HG02884 (cell line): ENCODE measurements at regions not wholly inside any gene's neighbourhood (a gene's known extent, or its start where the extent isn't known, plus 50 kb on each side); places are given as distances from the start of the nearest gene placed in this dataset.
"Not testable (repeated sequence)": the region's sequence is repeated elsewhere in the genome, so short reads cannot be mapped to it uniquely, and the experiment has no call there.

Experiments used
- ATAC-seq: cut with Tn5 transposase; IDR thresholded peaks from one replicate; pipeline ENCODE4 v1.9.1; 2021; ENCODE audit warnings: mild to moderate bottlenecking, moderate library complexity; ENCODE audit not compliant: unreplicated experiment

DNA sequence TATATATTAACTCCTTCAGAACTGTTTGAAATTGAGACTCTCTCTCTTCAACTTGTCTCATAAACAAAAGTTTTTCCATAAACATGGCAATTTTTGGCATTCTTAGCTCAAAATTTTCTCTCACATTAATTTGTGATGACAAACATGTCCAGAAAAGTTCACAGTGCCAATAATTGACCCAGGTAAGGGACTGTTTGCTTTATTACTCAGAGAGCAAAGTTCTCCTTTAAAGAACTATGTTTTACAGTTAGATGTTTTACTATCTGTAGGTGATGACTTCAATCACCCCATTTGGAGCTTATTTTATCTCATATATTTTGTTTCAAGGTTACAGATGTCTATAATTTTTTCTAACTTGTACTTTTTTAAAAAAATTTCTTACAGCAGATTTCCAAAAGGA is 855.6 kb downstream of the SLC16A7 start:
- no peak for ATAC-seq

DNA sequence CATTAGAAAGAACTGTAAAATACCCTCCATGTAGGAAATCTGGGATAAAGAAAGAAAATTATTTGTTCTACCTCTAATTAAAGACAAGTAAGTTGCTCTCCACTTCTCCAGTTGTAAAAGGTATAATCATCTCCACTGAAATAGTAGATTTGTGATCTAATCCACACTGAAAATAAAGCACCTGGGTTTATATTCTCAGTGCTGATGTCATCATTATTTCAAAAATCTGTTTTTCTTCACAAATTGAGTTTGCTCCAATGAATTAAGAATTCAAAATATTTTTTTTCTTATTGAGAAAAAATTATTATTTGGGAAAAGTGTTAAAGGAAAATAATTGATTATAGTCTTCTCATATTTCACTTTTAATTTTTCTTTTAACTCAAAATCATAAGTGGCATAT is 869.2 kb downstream of the SLC16A7 start:
- ATAC-seq: no peak

DNA sequence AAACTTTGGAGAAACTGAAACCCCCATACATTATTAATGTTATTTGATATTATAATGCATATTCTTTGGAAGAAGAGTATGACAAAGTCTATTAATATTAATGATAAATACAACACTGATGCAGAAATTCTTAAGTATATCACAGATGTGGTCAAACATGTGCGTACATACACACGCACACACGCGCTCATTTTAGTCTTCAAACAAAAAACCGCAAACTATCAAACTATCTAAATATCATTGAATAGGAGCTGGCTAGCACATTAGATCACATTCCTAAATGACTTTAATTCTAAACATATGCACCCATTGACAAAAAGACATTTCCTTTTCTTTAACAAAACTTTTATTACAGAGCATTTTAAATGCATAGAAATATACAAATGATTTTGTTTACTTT is 872.7 kb downstream of the SLC16A7 start:
- ATAC-seq: no peak

DNA sequence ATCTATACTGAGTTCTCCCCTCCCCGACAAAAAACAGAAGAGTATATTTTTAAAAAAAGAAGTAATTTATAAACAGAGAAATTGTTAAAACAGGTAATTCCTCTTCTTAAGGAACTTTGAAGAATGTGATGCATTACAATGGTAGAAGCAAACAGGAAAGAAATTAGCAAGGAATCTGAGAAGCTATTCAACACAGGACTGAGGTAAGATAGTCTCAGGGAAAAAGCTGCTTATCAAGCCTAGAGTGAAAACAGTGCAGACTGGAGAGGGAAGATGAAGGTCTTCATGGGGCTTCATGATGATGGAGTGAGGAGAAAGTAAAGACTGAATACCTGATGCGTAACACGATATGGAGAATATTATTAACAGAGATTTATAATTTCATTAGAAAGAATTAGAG is 880.0 kb downstream of the SLC16A7 start:
- ATAC-seq: no peak

DNA sequence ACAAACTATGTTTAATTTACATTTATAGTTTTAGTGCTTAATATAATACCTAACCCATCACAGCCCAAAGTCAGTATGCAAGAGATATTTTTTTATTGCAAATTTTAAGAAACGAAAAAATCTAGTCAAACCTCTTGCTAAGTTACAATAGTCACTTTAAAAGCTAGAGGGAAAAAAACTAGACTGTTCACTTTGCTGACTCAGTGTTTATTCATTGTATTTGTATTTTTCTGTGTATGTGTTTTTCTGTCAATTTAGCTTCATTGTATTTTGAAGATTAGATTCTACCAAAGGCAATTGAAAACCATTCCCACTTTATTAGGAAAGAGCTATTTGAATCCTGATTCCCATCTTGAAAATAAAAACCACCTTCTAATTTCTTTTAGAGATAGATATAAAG is 891.5 kb downstream of the SLC16A7 start:
- ATAC-seq: no peak

DNA sequence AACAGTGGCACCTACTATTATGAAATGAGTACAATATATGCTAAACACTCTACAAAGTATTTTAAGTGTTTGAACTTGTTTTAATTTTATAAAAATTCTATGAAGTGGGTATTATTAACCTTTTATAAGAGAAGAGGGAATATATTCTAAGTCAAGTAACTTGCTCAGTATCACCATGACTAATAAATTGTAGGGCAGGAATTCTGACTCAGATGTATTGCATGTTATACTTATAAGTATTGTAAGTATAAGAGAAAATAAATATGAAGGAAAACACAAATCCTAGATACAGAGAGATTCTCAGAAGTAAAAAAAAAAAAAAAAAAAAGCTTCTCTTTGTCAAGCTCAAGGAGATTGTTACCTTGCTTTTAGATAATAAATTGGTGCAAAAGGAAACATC is 893.2 kb downstream of the SLC16A7 start:
- ATAC-seq: no peak

DNA sequence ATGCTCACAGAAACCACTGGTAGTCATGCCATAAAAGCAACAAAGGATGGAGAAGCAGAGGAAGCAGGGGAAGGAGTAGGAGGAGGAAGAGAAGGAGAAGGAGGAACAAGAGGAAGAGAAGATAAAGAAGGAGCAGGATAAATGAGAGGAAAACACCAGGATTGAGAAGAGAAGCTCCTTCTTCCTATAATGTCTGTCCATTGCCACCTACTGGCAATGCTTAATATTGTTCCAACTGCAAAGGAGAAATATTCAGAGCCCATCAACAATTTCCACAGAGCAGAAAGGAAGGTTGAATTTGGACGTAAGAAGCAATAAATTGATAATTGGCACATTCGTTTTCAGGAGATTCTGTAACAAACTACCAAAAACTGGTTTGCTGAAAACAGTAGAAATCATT is 898.4 kb downstream of the SLC16A7 start:
- no peak for ATAC-seq

DNA sequence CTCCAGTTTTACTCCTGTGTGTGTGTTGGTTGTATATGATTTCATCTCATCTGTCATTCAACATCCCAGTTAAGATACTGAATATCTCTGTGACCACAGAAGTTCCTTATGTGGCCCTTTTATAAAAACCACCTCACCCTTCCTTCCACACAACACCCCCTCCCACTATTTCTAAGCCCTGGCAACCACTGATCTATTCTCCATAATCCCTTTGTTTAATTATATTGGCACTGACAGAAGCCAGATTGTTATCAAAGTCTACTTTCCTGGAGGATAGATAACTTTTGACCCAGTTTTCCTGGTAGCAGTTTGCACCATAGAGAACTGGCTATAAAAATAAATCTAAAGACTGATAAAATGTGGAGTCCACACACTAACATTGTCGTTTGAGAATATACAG is 902.8 kb downstream of the SLC16A7 start:
- ATAC-seq: no peak

DNA sequence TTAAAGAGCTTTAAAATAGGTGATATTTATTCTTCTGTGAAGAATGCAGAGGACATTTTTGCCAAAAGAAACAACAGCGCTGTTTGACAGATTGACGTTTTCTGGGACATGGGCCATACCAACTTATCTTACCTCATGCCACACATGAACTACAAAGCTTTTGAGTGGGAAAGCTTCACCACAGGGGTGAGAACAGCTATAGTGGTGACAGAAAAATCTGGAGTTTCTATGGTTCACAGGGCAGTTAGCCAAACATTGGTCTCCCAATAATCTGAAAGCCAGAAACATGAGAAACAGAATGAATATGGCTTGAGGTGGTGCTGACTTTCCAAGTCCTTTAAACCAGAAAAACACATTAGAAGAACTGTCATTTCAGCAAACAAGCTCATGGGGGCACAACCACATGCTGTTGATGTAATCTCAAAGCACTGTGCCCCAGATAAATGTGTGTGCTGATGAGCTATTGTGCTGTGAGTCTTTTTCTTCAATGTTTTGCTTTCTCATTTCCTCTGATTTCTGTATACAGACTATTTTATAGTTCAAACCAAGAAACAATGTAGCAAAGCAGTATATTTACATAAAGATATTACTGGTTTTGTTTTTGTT is 905.4 kb downstream of the SLC16A7 start:
- no peak for ATAC-seq

DNA sequence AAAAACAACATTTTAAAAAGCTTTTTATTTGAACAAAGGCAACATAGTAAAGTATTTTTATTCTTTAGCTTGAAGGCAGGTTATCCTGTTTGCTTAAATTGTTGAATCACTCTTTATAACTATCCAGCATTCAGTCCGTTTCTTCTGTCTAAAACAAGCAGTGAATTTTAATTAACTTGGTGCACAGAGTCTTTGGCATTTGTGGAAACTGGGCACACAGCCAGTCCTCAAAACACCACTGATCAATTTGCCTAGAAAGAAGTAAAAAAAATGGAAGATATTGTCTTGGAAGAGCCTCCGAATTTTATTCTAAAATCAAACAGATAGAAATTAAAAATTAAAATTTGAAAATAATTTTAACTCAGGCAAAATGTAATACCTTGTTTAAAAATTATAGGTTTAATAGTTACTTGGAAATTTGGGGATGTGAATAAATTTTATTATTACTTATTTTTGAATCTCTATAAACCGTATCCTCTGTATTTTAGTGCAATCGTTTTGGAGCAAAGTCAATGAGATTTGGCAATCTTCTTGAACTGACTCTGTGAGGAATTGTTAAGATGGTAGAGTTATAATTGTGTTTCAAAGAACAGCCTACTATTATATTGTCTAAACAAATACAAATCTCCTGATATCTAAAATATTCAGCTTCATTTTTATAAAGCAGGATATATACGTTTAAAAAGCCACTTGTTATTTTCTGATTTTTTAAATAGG is 927.0 kb downstream of the SLC16A7 start:
- ATAC-seq: no peak

DNA sequence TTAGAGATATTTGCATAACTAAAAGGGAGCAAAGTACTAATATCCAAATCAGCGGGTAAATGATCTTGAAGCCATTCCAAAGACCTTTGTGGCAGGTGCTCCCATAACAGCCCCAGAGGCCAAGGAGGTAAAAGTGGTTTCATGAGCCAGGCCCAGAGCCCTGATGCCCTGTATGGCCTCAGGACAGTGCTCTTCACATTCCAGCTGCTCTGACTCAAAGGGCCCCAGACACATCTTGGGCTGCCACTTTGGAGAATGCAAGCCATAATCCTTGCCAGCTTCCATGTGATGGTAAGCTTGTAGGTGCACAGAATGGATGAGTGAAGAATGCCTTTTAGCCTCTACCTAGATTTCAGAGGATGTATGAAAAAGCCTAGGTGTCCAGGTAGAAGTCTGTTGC is 933.4 kb downstream of the SLC16A7 start:
- no peak for ATAC-seq

DNA sequence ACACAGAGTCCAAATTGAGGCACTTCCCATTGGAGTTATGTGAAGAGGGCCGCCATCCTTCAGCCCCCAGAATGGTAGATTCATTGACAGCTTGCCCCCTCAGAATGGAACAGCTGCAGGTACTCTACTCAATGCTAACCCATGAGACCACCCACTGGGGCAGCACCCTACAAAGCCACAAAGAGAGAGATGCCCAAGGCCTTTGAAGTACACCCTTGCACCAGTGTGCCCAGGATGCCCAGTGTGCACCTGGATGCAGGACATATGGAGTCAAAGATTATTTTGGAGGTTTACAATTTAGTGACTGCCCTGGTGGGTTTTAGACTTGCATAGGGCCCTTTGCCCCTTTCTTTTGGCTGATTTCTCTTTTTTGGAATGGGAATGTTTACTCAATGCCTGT is 933.9 kb downstream of the SLC16A7 start:
- no peak for ATAC-seq

DNA sequence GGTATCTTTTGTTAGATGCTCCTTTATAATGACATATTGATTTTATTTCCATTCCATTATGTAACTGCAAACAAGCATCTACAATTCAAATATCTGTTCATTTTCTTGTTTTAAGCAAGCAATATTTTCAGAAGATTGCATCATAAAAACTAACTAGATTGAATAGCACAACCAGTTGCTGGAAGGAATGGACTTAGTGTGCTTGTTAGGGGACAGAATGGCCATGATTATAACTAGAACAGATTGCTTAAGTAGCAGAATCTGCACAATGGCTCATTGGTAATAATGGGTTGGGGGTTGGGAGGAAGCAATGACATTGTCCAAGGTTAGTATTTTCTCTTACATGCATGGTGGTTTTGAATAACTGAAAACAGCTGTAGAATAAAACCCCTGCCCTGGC is 939.5 kb downstream of the SLC16A7 start:
- ATAC-seq: no peak

DNA sequence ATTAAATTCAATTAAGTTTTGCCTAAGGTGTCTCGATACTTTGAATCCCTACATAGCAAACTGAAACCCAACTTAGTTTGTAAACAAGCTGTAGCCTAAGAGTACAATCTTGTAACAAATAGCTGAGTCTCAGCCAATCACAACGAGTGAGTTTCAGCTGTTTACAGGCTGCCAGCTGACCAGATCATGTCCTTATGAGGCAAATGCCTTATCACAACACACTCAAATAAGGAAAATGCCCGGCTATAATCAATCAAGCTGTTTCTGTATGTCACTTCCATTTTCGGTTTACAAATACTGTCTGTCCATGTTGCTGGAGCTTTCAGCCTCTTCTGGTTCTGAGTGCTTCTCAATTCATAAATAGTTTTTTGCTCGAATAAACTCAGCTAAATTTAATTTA is 943.8 kb downstream of the SLC16A7 start:
- ATAC-seq: no peak

DNA sequence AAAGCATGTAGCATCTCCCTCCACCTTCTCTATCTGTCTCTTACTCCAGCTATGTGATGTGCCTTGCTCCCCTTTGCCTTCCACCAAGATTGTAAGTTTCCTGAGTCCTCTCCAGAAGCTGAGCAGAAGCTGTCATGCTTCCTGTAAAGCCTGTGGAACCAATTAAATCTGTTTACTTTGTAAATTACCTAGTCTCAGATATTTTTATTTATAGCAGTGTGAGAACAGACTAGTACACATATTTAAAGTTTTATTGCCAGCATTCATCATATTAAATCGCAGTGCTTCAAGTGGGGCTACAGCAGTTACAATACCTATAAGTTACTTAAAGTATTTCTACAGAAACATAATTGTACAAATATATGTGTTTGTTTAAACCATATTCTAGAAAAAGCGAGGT is 973.1 kb downstream of the SLC16A7 start:
- ATAC-seq: no peak

DNA sequence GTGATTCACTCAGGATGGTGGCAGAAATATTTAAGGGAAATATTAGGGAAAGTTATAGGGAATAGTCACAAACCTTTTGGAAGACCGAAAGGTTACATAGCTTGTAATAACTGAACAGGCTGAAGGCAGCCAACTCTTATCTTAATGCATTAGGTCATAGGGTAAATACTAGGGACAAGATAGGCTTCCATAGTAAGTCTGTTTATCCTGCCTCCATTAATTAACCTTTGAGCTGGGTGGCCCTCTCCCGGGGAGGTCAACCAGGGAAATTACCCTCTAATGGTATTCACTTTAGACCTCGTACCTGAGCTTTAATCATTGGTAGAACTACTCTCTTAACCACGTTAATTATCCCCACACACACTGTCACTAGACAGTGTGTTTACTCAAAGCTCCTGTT is 981.8 kb downstream of the SLC16A7 start:
- no peak for ATAC-seq

DNA sequence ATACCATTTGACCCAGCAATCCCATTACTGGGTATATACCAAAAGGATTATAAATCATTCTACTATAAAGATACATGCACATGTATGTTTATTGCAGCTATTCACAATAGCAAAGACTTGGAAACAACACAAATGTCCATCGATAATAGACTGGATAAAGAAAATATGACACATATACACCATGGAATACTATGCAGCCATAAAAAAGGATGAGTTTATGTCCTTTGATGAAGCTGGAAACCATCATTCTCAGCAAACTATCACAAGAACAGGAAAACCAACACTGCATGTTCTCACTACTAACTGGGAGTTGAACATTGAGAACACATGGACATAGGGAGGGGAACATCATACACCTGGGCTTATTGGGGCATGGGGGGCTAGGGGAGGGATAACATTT is 991.8 kb downstream of the SLC16A7 start:
- not testable (repeated sequence) for ATAC-seq

DNA sequence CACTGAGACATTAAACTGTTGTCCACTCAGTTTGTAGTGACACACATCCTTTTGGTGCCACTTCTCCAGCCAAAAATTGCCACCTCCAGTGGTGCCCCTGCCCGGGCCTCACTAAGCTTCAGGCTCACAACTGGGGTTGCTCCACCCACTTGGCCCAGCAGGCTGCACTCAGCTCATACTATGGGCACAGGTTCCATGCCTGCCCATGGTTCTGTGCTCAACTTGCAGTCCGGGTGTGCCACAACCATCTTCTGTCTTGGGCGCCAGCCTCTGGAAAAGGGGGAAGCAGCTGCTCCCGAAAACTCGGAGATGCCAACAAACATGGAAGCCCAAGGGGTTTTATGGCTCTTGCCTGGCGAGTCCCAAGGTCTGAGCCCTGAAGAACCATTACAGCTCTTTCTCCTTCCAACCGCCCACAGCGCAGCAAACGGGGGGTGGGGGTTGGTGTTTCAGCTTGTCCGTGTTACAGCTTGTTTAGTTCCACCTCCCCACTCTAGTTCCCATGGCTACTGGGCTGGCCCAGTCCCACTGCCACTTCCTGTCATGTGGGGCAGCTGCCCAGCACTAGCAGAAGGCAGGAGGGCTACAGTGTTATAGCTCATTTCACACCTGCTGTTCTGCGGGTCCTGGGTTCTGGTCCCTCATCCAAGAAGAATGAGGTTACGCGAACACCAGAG is 998.3 kb downstream of the SLC16A7 start:
- no peak for ATAC-seq

DNA sequence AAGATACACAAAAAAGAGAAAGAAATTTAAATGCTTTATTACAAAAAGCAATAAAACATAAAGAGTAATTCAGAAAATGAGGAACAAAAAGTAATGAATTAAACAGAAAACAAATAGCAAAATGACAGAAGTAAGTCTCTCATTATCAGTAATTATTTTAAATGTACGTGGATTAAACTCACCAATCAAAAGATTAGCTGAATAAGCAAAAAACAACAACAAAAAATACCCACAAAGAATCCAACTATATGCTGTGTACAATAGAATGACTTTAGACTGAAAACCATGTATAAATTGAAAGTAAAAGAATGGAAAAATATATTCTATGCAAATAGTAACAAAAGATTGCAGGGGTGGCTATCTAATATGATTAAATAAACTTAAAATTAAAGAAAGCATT is 1006.8 kb downstream of the SLC16A7 start:
- no peak for ATAC-seq

DNA sequence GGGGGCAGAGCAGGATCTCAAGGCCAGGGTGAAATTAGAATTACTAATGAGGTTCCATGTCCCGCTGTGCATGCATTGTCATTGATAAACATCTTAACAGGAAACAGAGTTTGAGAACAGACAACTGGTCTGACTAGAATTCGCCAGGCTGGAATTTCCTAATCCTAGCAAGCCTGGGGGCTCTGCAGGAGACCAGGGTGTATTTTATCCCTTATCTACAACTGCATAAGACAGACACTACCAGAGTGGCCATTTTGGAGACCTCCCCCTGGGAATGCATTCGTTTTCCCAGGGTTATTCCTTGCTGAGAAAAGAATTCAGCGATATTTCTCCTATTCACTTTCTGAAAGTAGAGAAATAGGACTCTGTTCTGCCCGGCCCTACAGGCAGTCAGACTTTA is 1007.6 kb downstream of the SLC16A7 start:
- ATAC-seq: not testable (repeated sequence)

DNA sequence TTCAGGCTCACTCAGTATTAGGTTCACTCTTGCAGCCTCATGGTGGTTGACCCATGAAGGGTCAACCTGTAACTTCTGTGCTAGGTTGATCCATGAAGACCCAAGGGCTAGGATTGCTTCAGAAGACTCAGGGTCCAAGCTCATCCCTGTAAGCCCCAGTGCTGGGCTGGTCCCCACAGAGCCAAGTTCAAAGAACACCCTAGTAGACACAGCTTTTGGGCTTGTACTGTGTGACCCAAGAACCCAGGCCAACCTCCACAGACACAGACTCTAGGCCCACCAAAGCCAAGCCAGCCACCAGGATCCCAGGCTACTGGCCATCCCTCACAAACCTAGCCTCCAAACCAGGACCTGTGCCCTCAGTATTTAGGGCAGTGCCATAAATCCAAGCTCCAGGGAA is 1020.6 kb downstream of the SLC16A7 start:
- no peak for ATAC-seq

DNA sequence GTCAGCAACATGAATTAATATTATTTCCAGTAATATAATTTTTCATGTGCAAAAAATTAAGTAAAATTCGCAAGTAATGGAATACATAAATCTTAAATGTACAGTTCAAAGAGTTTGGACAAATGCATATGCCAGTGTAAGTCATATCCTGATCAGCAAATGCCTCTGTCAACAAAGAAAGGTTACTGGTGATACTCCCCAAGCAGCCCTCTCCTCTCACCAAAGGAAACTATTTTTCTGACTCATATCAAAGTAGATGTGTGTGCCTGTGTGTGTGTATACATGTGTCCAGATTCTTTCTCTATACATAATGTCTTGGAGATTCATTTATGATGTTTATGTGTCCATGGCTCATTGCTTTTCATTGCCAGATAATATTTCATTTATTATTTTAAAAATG is 1035.0 kb downstream of the SLC16A7 start:
- no peak for ATAC-seq
